Stomach (tissue), 8 donors: ENCODE measurements at regions not wholly inside any gene's neighbourhood (a gene's known extent, or its start where the extent isn't known, plus 50 kb on each side); places are given as distances from the start of the nearest gene placed in this dataset.

Experiments used
- DNase-seq, 2 donors: peaks; one replicate each; pipeline versions ENCODE4 v3.0.0 to v3.0.0-alpha.2; 2013 to 2019
- H3K27ac ChIP-seq, 5 donors: fragments of 200-600 bp in 4 of 5; sonication (generic) in 4 of 5; one replicate each; pipeline ENCODE4 v1.5.1; 2013 to 2019; ENCODE audit warnings: mild to moderate bottlenecking in 1 of 5, moderate library complexity in 1 of 5
- H3K27me3 ChIP-seq, 3 donors: fragments of 200-600 bp; sonication (generic); one replicate each; pipeline ENCODE4 v1.5.1; 2017 to 2019; ENCODE audit warnings: mixed run types in 1 of 3
- H3K36me3 ChIP-seq, 4 donors: fragments of 200-600 bp; sonication (generic); 1 replicate in 3 of 4; 2 replicates in 1 of 4; pipeline ENCODE4 v1.5.1; 2016 to 2019
- H3K4me1 ChIP-seq, 4 donors: fragments of 200-600 bp; sonication (generic); one replicate each; pipeline ENCODE4 v1.5.1; 2016 to 2019
- H3K4me3 ChIP-seq, 4 donors: fragments of 200-600 bp; sonication (generic) in 3 of 4; one replicate each; pipeline ENCODE4 v1.5.1; 2016 to 2019; ENCODE audit warnings: mild to moderate bottlenecking in 1 of 4
- H3K9me3 ChIP-seq, 4 donors: fragments of 200-600 bp; sonication (generic); one replicate each; pipeline ENCODE4 v1.5.1; 2016 to 2019
- CTCF ChIP-seq, 7 experiments: fragments of 450-650 bp in 4 of 7; fragments of 200-600 bp in 3 of 7; sonication (generic) in 3 of 7; IDR thresholded peaks; one replicate each; pipeline ENCODE4 v1.5.1; 2016 to 2019; ENCODE audit warnings: antibody characterized with exemption in 7 of 7, control low read depth in 2 of 7, mild to moderate bottlenecking in 1 of 7
- EP300 ChIP-seq: sonication (generic); formaldehyde crosslinking; IDR thresholded peaks from one replicate; pipeline ENCODE4 v1.6.1; 2017; ENCODE audit warnings: antibody characterized with exemption
- POLR2A ChIP-seq, 4 donors: fragments of 450-650 bp; IDR thresholded peaks; one replicate each; pipeline ENCODE4 v1.6.1; 2016; ENCODE audit warnings: antibody characterized with exemption in 4 of 4, control low read depth in 2 of 4, mild to moderate bottlenecking in 1 of 4, moderate library complexity in 1 of 4
- POLR2AphosphoS5 ChIP-seq, 3 donors: sonication (generic); formaldehyde crosslinking; IDR thresholded peaks; one replicate each; pipeline ENCODE4 v1.6.1; 2016; ENCODE audit warnings: antibody characterized with exemption in 3 of 3
- WGBS, 5 donors: extraction: QIAGEN DNeasy Blood & Tissue Kit in 3 of 5; methylation state at CpG; one replicate each; pipeline versions ENCODE4 v1.1.5 to v1.1.7; 2013 to 2018; 5-methylcytosine and 5-hydroxymethylcytosine counted together
- intact Hi-C: fragments of 100-400 bp; cut with DNase I; formaldehyde crosslinking; loops from one replicate; pipeline ENCODE4 v1.15.1; 2023; ENCODE audit warnings: low total_unique reads
- donor health status: healthy with polysubstance abuse.
- donor health status: Bipolar disorder and iron deficiency.
- donor health status: healthy.

GRCh38 chr4:180810581-180810980 lies 1432.6 kb upstream of the TENM3 start:
- no peaks in the 10 kb centered on the region for H3K4me1 ChIP-seq
- no peak for TF ChIP-seq POLR2A (IDR thresholded peaks at IDR 0.05)
- no peak for TF ChIP-seq CTCF (IDR thresholded peaks at IDR 0.05)
- no peak for TF ChIP-seq EP300
- no peak for TF ChIP-seq POLR2AphosphoS5 (IDR thresholded peaks at IDR 0.05)
- H3K36me3 ChIP-seq = no peaks in the 10 kb centered on the region
- intact Hi-C loops = no loop called here
- no peak overlapping the region for H3K4me3 ChIP-seq
- DNase-seq = no peak
- H3K27ac ChIP-seq = no peak overlapping the region
- no peaks in the 10 kb centered on the region for H3K27me3 ChIP-seq
- WGBS, 5 donors = 85 to 90% (median 90%) methylated on average over 1 of the region's 1 CpG
- H3K9me3 ChIP-seq = no peaks in the 10 kb centered on the region

- intact Hi-C loops = no loop called here
- no peaks in the 10 kb centered on the region for H3K27me3 ChIP-seq
- DNase-seq = no peak
- 0% methylated on average over 1 of the region's 1 CpG for WGBS, 5 donors
- no peaks in the 10 kb centered on the region for H3K36me3 ChIP-seq
- H3K4me1 ChIP-seq = no peaks in the 10 kb centered on the region
- H3K27ac ChIP-seq = no peak overlapping the region
- no peaks in the 10 kb centered on the region for H3K9me3 ChIP-seq
- TF ChIP-seq POLR2AphosphoS5 (IDR thresholded peaks at IDR 0.05) = no peak
- no peak for TF ChIP-seq EP300
- no peak for TF ChIP-seq POLR2A (IDR thresholded peaks at IDR 0.05)
- TF ChIP-seq CTCF (IDR thresholded peaks at IDR 0.05) = no peak
- no peak overlapping the region for H3K4me3 ChIP-seq
These were observed 1431.6 kb upstream of the TENM3 start for GRCh38 chr4:180811556-180811955.

GRCh38 chr4:180812783-180813182 lies 1430.4 kb upstream of the TENM3 start:
- Histone ChIP-seq H3K4me3 (no peak overlapping the region), H3K27ac (no peak overlapping the region), H3K27me3 (no peaks in the 10 kb centered on the region), H3K4me1 (no peaks in the 10 kb centered on the region), H3K9me3 (no peaks in the 10 kb centered on the region), H3K36me3 (no peaks in the 10 kb centered on the region)
- WGBS, 5 donors = 47 to 56% (median 54%) methylated on average over 2 of the region's 2 CpGs
- no peak for DNase-seq
- TF ChIP-seq POLR2AphosphoS5 (IDR thresholded peaks at IDR 0.05) (no peak), EP300 (no peak), CTCF (IDR thresholded peaks at IDR 0.05) (no peak), POLR2A (IDR thresholded peaks at IDR 0.05) (no peak)
- intact Hi-C loops = no loop called here

- no peak overlapping the region for H3K4me3 ChIP-seq
- H3K9me3 ChIP-seq = no peaks in the 10 kb centered on the region
- WGBS, 5 donors = 75 to 87% (median 81%) methylated on average over 3 of the region's 3 CpGs
- no peaks in the 10 kb centered on the region for H3K36me3 ChIP-seq
- H3K4me1 ChIP-seq = no peaks in the 10 kb centered on the region
- intact Hi-C loops = no loop called here
- H3K27me3 ChIP-seq = no peaks in the 10 kb centered on the region
- TF ChIP-seq POLR2A (IDR thresholded peaks at IDR 0.05) (no peak), CTCF (IDR thresholded peaks at IDR 0.05) (no peak), POLR2AphosphoS5 (IDR thresholded peaks at IDR 0.05) (no peak), EP300 (no peak)
- no peak for DNase-seq
- H3K27ac ChIP-seq = no peak overlapping the region
These were observed 1428.3 kb upstream of the TENM3 start for GRCh38 chr4:180814875-180815417.
